ENCODE measurements at regions not wholly inside any gene's neighbourhood (a gene's known extent, or its start where the extent isn't known, plus 50 kb on each side); places are given as distances from the start of the nearest gene placed in this dataset.

- TF ChIP-seq CTCF (IDR thresholded peaks at IDR 0.05; ENCODE audit: borderline replicate concordance, extremely low read depth, low read length, poor library complexity, severe bottlenecking) (no peak), EZH2 (IDR thresholded peaks at IDR 0.05; ENCODE audit: borderline replicate concordance, low read depth, low read length, severe bottlenecking) (no peak)
Observed at GRCh38 chr9:88321764-88322163, 66.5 kb upstream of the SPIN1 start.

All from DND-41 (cell line).